Panc1 (cell line): ENCODE measurements at regions not wholly inside any gene's neighbourhood (a gene's known extent, or its start where the extent isn't known, plus 50 kb on each side); places are given as distances from the start of the nearest gene placed in this dataset.
"Not testable (repeated sequence)": the region's sequence is repeated elsewhere in the genome, so short reads cannot be mapped to it uniquely, and the experiment has no call there.

Experiments
- CTCF ChIP-seq: fragments of 450-650 bp; IDR thresholded peaks from 2 replicates; pipeline ENCODE4 v1.5.1; 2017; ENCODE audit warnings: mild to moderate bottlenecking
- POLR2AphosphoS5 ChIP-seq: IDR thresholded peaks from 2 replicates; pipeline ENCODE4 v1.6.1; 2012; ENCODE audit warnings: mild to moderate bottlenecking, low read depth, low read length, moderate library complexity
- REST ChIP-seq, 2 experiments: IDR thresholded peaks; 2 replicates each; pipeline ENCODE4 v1.6.1; 2011 to 2012; ENCODE audit warnings: low read depth in 2 of 2, control low read depth in 1 of 2, low read length in 1 of 2, mild to moderate bottlenecking in 1 of 2, moderate library complexity in 1 of 2; ENCODE audit not compliant: insufficient read depth in 1 of 2
- SIN3A ChIP-seq: IDR thresholded peaks from 2 replicates; pipeline ENCODE4 v1.6.1; 2012; ENCODE audit warnings: low read depth, mild to moderate bottlenecking, low read length, moderate library complexity, borderline replicate concordance; ENCODE audit not compliant: insufficient read depth
- TCF7L2 ChIP-seq: IDR thresholded peaks from 2 replicates; pipeline ENCODE4 v1.6.1; 2011; ENCODE audit warnings: mild to moderate bottlenecking, low read depth, low read length, inconsistent platforms

GRCh38 chr2:234360313-234360975, 136.4 kb downstream of the ARL4C start:
- TF ChIP-seq CTCF; POLR2AphosphoS5; REST (IDR thresholded peaks at IDR 0.05; ENCODE audit: insufficient read depth in 1 of 2, low read depth in 2 of 2, low read length in 1 of 2); TCF7L2; SIN3A: not testable (repeated sequence)
